GM23338 (cell line): ENCODE measurements at regions not wholly inside any gene's neighbourhood (a gene's known extent, or its start where the extent isn't known, plus 50 kb on each side); places are given as distances from the start of the nearest gene placed in this dataset.

ENCODE experiments used
- EZH2 ChIP-seq: fragments of 200-600 bp; sonication (generic); IDR thresholded peaks from one replicate; pipeline ENCODE4 v1.8.0; 2017; ENCODE audit warnings: antibody characterized with exemption, mild to moderate bottlenecking, low read depth; ENCODE audit not compliant: unreplicated experiment
- REST ChIP-seq: IDR thresholded peaks from one replicate; pipeline ENCODE4 v1.6.1; 2018; ENCODE audit warnings: antibody characterized with exemption; ENCODE audit not compliant: unreplicated experiment
- TF ChIP-seq, protein P1 (sequence below), 2 experiments: fragments of 200-600 bp in 1 of 2; sonication (generic) in 1 of 2; conservative IDR thresholded peaks; 2 replicates each; pipeline versions ENCODE4 v1.5.1 to v1.6.1; 2016 to 2017; ENCODE audit warnings: antibody characterized with exemption in 2 of 2, low read depth in 2 of 2, mild to moderate bottlenecking in 2 of 2, moderate library complexity in 1 of 2

DNA sequence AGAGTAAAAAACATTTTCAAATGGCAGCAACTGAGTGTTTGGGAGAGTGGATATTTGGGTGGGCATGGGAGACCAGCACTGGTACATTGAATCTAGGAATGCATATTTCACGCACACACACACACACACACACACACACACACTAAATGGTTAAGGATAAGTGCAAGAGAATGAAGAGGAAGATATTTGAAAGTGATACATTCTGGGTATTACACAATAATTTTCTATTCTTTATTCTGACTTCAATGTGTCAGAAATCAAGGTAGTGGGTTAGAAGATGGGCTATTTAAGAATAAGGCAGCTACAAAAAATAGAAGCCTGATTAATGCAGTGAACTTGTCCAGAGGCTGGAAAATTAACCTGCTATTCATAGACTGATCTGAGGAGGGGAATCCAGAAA, 577.0 kb downstream of the TMEM182 start:
- TF ChIP-seq, protein P1, sequence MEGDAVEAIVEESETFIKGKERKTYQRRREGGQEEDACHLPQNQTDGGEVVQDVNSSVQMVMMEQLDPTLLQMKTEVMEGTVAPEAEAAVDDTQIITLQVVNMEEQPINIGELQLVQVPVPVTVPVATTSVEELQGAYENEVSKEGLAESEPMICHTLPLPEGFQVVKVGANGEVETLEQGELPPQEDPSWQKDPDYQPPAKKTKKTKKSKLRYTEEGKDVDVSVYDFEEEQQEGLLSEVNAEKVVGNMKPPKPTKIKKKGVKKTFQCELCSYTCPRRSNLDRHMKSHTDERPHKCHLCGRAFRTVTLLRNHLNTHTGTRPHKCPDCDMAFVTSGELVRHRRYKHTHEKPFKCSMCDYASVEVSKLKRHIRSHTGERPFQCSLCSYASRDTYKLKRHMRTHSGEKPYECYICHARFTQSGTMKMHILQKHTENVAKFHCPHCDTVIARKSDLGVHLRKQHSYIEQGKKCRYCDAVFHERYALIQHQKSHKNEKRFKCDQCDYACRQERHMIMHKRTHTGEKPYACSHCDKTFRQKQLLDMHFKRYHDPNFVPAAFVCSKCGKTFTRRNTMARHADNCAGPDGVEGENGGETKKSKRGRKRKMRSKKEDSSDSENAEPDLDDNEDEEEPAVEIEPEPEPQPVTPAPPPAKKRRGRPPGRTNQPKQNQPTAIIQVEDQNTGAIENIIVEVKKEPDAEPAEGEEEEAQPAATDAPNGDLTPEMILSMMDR (conservative IDR thresholded peaks at IDR 0.05; ENCODE audit: low read depth in 2 of 2) = no peak
- TF ChIP-seq REST (no peak), EZH2 (no peak)
